ENCODE measurements at regions not wholly inside any gene's neighbourhood (a gene's known extent, or its start where the extent isn't known, plus 50 kb on each side); places are given as distances from the start of the nearest gene placed in this dataset.

GRCh38 chr10:118412932-118413331 lies 70.8 kb upstream of the FAM204A start:
- TF ChIP-seq POLR2A (IDR thresholded peaks at IDR 0.05) (no peak), POLR2AphosphoS5 (IDR thresholded peaks at IDR 0.05) (no peak), CTCF (IDR thresholded peaks at IDR 0.05) (no peak), EP300 (IDR thresholded peaks at IDR 0.05; ENCODE audit: low read depth) (no peak)
